ENCODE measurements at regions not wholly inside any gene's neighbourhood (a gene's known extent, or its start where the extent isn't known, plus 50 kb on each side); places are given as distances from the start of the nearest gene placed in this dataset.
"Not testable (repeated sequence)": the region's sequence is repeated elsewhere in the genome, so short reads cannot be mapped to it uniquely, and the experiment has no call there.

DNA sequence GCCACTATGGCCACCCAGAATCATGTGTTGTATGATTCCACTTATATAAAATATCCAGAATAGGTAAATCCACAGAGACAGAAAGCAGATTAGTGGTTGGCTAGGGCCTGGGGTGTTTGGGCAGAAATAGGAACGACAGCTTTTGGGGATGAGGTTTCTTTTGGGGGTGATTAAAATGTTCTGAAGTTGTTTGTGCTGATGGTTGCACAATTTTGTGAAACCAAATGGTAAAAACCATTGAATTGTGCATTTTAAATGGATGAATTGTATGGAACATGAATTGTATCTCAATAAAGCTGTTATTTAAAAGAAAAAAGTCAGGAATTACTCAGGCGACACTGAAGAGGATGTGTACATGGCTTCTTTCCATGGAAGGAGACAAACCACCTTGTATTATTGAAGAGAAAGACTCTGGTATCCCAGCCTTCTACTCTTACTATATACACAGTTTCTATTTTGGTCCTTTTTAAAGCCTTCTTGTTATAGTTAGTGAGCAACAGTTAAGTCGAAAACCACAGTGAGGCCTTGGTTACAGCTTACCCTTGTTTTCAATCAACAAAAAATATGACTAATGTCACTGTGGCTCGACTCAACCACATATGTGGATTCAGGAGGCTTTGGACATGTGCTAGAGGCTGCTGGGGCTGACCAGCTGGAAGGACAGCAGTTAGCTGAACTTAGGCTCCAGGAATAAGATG lies 57.1 kb upstream of the KMT2E start:
- DNase-seq (ENCODE audit: low spot score): no peak

DNA sequence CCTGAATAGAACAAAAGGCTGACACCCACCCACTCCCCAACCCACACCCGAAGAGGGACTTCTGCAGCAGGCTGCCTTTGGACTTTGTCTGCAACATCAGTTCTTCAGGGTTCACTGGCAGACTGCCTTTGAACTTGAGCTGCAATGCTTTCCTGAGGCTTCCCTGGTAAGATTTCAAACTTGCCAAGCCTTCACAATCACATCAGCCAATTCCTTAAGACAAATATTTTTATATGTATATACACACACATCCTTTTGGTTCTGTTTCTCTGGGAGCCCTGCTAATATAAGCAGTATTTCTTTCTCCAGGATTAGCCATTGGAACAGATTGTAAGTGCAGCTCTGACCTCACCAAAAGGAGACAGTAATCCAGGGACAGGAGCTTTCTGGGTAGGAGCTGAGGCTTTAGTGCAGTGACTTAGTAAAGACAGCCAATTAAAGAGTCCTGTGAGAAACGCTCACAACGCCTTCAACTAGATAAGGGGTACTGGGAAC lies 55.6 kb upstream of the KMT2E start:
- no peak for DNase-seq (ENCODE audit: low spot score)

DNA sequence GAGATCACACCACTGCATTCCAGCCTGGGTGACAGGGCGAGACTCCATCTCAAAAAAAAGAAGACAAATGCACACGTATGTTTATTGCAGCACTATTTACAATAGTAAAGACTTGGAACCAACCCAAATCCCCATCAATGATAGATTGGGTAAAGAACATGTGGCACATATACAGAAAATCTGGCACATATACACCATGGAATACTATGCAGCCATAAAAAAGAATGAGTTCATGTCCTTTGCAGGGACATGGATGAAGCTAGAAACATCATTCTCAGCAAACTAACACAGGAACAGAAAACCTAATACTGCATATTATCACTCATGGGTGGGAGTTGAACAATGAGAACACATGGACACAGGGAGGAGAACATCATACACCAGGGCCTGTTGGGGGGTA lies 54.5 kb upstream of the KMT2E start:
- not testable (repeated sequence) for DNase-seq (ENCODE audit: low spot score)

DNA sequence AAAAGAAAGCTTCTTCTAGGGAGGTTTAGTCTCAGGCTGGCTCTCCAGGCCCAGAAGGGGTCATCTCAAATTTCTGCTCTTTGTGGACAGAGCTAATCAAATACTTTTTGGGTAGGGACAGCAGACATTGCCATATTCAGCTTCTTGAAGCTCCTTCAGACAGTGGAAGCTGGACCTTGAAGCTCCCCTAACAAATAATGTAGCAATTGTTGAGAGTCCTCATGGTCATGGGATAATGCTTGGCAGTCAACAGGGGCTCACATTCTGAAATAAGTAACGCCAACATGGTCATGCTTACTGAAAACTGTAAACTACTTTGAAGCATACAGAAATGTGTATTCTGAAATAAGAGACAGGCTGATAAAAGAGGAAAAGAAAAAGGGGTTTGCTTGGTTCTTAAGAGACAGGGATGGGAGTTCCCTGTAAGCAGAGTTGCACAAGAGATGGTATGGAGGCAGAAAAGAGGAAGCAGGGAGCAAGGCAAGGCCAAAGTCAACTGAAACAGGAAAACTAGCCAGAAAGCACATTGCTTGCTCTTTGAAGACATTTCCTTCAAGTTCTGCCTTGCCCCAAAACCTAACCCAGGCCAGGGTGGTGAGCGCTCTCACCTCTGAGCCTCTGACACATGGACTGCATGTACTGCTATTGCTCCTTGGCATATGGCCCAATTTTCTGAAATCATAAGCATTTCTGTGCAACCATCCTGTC lies 53.1 kb upstream of the KMT2E start:
- no peak for DNase-seq (ENCODE audit: low spot score)

DNA sequence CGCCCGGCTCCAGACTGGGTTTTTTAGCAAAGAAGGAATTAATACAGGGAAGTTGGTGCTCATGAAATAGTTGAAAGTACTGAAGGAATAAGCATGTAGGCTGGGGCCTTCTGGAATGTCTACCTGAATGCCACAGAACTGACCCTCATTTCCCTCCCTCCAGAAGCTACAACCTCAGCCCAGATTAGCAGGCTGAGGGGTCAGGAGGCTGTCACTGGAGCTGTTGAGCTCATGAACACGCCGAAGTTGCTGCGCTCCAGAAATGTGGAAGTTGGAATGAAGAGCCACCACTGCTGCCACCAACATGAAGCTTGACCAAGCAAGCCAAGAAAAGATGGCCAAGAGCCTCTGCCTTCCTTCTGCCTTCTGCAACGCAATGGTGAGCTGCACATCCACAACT lies 52.2 kb upstream of the KMT2E start:
- DNase-seq (ENCODE audit: low spot score): no peak

DNA sequence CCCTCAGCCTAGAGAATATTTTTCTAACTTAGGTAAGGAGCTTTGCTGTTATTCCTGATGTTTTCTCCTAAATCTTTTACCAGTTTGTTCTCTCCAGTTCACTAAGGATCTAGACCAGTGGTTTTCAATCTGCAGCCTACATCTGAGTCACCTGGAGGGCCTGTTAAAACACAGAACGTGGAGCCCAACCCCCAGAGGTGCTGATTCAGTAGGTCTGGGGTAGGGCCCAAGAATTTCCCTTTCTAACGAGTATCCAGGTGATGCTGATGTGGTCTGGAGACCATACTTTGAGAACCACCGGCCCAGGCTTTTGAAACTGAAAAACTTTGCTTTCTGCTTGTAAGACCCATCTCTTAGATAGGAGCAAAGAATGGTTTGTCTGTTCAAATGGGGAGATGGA lies 51.2 kb upstream of the KMT2E start:
- no peak for DNase-seq (ENCODE audit: low spot score)

DNA sequence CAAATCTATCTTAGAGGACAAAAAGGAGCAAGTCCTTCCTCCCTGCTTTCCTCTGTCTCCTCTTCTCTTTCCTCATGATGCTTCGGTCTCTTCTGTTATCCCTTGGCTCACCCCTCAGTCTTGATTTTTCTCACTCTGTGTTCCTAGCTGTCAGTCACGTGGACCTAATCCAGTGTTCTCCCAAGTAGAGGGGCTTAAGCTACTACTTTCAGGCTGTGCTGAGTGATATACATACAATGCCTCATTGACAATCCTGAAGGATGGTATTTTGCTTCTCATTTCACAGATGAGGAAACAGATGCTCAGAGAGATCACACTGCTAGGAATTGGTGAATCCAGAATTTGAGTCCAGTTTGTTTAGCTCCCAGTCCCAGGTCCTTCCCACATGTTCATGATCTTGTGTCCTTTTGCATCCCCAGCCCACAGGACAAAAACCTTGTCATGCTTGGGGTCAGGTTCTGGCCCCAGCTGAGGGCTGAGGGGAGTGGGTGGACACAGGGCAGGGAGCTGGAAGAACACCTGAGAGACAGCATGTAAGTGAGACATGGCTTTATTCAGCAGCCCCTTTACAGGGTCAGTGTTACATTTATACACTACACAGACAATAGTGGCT lies 50.5 kb upstream of the KMT2E start:
- DNase-seq (ENCODE audit: low spot score): no peak

DNA sequence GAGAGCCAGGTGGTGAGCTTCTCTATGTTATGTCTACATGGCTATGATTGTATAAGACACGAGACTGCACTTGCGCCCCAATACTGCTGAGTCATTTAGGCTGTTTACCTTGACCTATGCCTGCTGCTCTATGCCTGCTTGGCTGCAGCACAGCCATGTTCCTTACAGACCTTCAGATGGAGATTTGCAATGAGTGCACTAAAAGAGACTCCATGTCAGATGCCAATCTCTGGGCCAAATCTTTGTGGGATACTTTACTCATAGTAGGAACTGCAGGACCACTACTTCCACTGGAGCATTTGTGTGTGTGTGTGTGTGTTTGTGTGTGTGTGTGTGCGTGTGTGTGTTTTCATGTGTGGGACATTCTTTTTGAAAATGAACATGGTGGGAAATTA lies 50.0 kb upstream of the KMT2E start:
- DNase-seq (ENCODE audit: low spot score): peak; percentile 52
